ENCODE measurements at regions not wholly inside any gene's neighbourhood (a gene's known extent, or its start where the extent isn't known, plus 50 kb on each side); places are given as distances from the start of the nearest gene placed in this dataset.

- TF ChIP-seq NFAT5 (CRISPR knock-in tag; IDR thresholded peaks at IDR 0.05) (no peak), NPAS2 (CRISPR knock-in tag; IDR thresholded peaks at IDR 0.05; ENCODE audit: borderline replicate concordance) (no peak), ZNF704 (CRISPR knock-in tag; IDR thresholded peaks at IDR 0.05; ENCODE audit: borderline replicate concordance) (peak; percentile 35; the same call in 1 of the 2 replicates), HOXD1 (CRISPR knock-in tag; IDR thresholded peaks at IDR 0.05) (peak; percentile 21; the same call in 1 of the 2 replicates), NFYB (CRISPR knock-in tag; IDR thresholded peaks at IDR 0.05) (no peak), KDM6A (CRISPR knock-in tag; IDR thresholded peaks at IDR 0.05; ENCODE audit: low read depth) (no peak), ZBTB44 (CRISPR knock-in tag; IDR thresholded peaks at IDR 0.05) (no peak), NFE2L1 (CRISPR knock-in tag; IDR thresholded peaks at IDR 0.05; ENCODE audit: borderline replicate concordance) (no peak), ZNF460 (CRISPR knock-in tag; IDR thresholded peaks at IDR 0.05; ENCODE audit: borderline replicate concordance) (no peak), SOX5 (CRISPR knock-in tag; IDR thresholded peaks at IDR 0.05; ENCODE audit: borderline replicate concordance) (no peak; the same call in 1 of the 2 replicates), FOSL2 (CRISPR knock-in tag; IDR thresholded peaks at IDR 0.05) (peak; percentile 67), MBD4 (IDR thresholded peaks at IDR 0.05; ENCODE audit: borderline replicate concordance, low read length) (no peak), ZNF839 (CRISPR knock-in tag; IDR thresholded peaks at IDR 0.05; ENCODE audit: borderline replicate concordance) (peak; percentile 76), STAG1 (CRISPR knock-in tag; IDR thresholded peaks at IDR 0.05) (peak; percentile 100), ZNF33B (CRISPR knock-in tag; IDR thresholded peaks at IDR 0.05) (0 out of 2 replicates have a peak, but pooled peaks have one; percentile 22), ZNF274 (CRISPR knock-in tag; IDR thresholded peaks at IDR 0.05) (peak; percentile 97), ZNF18 (CRISPR knock-in tag; IDR thresholded peaks at IDR 0.05; ENCODE audit: insufficient replicate concordance) (no peak), ZNF605 (CRISPR knock-in tag; IDR thresholded peaks at IDR 0.05) (no peak; the same call in 1 of the 2 replicates), ZBTB1 (CRISPR knock-in tag; IDR thresholded peaks at IDR 0.05; ENCODE audit: borderline replicate concordance) (no peak), MLLT10 (CRISPR knock-in tag; IDR thresholded peaks at IDR 0.05) (no peak), ZNF891 (CRISPR knock-in tag; IDR thresholded peaks at IDR 0.05) (peak; percentile 54; the same call in 1 of the 2 replicates)
Measured at GRCh38 chr5:135191084-135191826, 157.2 kb upstream of the PITX1 start (continued).

Data from HepG2 (cell line).